H1 (cell line): ENCODE measurements at regions not wholly inside any gene's neighbourhood (a gene's known extent, or its start where the extent isn't known, plus 50 kb on each side); places are given as distances from the start of the nearest gene placed in this dataset.

Source experiments
- BACH1 ChIP-seq: IDR thresholded peaks from 2 replicates; pipeline ENCODE4 v1.6.1; 2012; ENCODE audit warnings: low read length, improper control_type of control experiment
- CBX5 ChIP-seq: fragments of 300-800, 300-1000 bp; sonication (generic); IDR thresholded peaks from 2 replicates; pipeline ENCODE4 v1.7.1; 2016; ENCODE audit warnings: antibody characterized with exemption, low read length, low read depth
- TF ChIP-seq, protein P1 (sequence below): IDR thresholded peaks from 2 replicates; pipeline ENCODE4 v1.6.1; 2012; ENCODE audit warnings: inconsistent platforms

DNA sequence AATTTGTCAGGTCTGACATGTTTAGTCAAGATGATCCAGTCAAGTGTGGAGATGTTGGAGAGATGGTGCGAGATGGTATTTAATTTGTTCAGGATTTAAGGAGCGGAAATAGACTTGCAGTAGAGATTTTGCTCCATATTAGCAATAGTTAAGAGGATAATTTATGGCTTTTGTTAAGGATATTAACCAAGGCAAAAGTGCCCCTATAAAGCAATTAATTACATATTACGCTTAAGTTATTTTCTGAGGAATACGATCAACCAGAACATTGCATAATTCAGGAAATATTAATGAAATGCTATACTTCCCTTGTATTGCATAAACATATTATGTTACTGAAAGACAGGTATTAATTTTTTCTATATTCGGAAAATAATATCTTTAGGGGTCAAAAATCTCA lies 83.9 kb downstream of the ZIC1 start (continued):
- TF ChIP-seq CBX5 (no peak), BACH1 (no peak)
- TF ChIP-seq, protein P1, sequence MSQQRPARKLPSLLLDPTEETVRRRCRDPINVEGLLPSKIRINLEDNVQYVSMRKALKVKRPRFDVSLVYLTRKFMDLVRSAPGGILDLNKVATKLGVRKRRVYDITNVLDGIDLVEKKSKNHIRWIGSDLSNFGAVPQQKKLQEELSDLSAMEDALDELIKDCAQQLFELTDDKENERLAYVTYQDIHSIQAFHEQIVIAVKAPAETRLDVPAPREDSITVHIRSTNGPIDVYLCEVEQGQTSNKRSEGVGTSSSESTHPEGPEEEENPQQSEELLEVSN: no peak
